ENCODE measurements at regions not wholly inside any gene's neighbourhood (a gene's known extent, or its start where the extent isn't known, plus 50 kb on each side); places are given as distances from the start of the nearest gene placed in this dataset.

DNA sequence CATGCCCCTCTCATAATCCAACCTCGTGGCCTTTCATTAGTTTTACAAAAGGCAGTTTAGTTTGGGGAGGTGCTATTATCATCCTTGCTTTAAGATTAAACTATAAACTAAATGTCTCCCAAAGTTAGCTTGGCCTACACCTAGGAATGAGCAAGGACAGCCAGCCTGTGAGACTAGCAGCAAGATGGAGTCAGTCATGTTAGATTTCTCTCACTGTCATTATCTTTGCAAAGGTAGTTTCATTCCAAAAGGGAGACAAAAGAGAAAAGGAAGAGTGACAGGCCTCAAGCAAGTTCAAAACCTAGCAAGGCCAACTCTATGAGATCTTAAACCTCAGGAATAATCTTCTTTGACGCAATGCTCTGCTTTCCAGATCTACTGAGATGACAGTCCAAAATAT is 232.2 kb downstream of the UBE3D start:
- TF ChIP-seq, protein P1, sequence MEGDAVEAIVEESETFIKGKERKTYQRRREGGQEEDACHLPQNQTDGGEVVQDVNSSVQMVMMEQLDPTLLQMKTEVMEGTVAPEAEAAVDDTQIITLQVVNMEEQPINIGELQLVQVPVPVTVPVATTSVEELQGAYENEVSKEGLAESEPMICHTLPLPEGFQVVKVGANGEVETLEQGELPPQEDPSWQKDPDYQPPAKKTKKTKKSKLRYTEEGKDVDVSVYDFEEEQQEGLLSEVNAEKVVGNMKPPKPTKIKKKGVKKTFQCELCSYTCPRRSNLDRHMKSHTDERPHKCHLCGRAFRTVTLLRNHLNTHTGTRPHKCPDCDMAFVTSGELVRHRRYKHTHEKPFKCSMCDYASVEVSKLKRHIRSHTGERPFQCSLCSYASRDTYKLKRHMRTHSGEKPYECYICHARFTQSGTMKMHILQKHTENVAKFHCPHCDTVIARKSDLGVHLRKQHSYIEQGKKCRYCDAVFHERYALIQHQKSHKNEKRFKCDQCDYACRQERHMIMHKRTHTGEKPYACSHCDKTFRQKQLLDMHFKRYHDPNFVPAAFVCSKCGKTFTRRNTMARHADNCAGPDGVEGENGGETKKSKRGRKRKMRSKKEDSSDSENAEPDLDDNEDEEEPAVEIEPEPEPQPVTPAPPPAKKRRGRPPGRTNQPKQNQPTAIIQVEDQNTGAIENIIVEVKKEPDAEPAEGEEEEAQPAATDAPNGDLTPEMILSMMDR (IDR thresholded peaks at IDR 0.05): no peak
- no peak for TF ChIP-seq POLR2A (IDR thresholded peaks at IDR 0.05)

Measured in suprapubic skin (tissue), 3 donors.